WTC11 (cell line): ENCODE measurements at regions not wholly inside any gene's neighbourhood (a gene's known extent, or its start where the extent isn't known, plus 50 kb on each side); places are given as distances from the start of the nearest gene placed in this dataset.

Experiments
- ATAC-seq: fragments of 200-7000 bp; cut with Tn5 transposase; 2 replicates; pipeline ENCODE4 v1.10.0; 2021; ENCODE audit warnings: mild to moderate bottlenecking, moderate library complexity
- CTCF ChIA-PET: fragments of 300-600 bp; sonication (Branson Sonifier 250); formaldehyde crosslinking; loops from one replicate; lab custom pipeline; 2021; ENCODE audit warnings: antibody characterized with exemption; lab: Charles Lee
- POLR2A ChIA-PET: fragments of 350-600 bp; sonication (Branson Sonifier 250); formaldehyde crosslinking; loops from one replicate; lab custom pipeline; 2021; ENCODE audit warnings: antibody characterized with exemption; lab: Charles Lee
- DNase-seq: peaks from one replicate; pipeline ENCODE4 v3.0.0; 2021; ENCODE audit warnings: low spot score
- H3K27ac Mint-ChIP-seq: 2 replicates; pipeline ENCODE4 v1.8.0; 2021; ENCODE audit warnings: mixed read lengths
- H3K27me3 Mint-ChIP-seq: 2 replicates; pipeline ENCODE4 v1.8.0; 2021; ENCODE audit warnings: low read depth, mild to moderate bottlenecking, moderate library complexity, mixed read lengths
- H3K36me3 Mint-ChIP-seq: 2 replicates; pipeline ENCODE4 v1.8.0; 2021; ENCODE audit warnings: mixed read lengths
- H3K4me1 Mint-ChIP-seq: 2 replicates; pipeline ENCODE4 v1.8.0; 2022; ENCODE audit warnings: mixed read lengths
- H3K4me3 Mint-ChIP-seq: 2 replicates; pipeline ENCODE4 v1.8.0; 2021; ENCODE audit warnings: mild to moderate bottlenecking, moderate library complexity, mixed read lengths
- H3K9me3 Mint-ChIP-seq: 2 replicates; pipeline ENCODE4 v1.8.0; 2021; ENCODE audit warnings: mixed read lengths
- ARID4B ChIP-seq: sonication (generic); formaldehyde crosslinking; IDR thresholded peaks from 2 replicates; pipeline ENCODE4 v1.8.0; 2023; ENCODE audit warnings: missing genetic modification reagents, mild to moderate bottlenecking, borderline replicate concordance
- CREB1 ChIP-seq: sonication (generic); formaldehyde crosslinking; IDR thresholded peaks from 2 replicates; pipeline ENCODE4 v1.8.0; 2023; ENCODE audit warnings: mild to moderate bottlenecking, missing genetic modification reagents
- ESRRA ChIP-seq: sonication (generic); formaldehyde crosslinking; IDR thresholded peaks from 2 replicates; pipeline ENCODE4 v1.8.1; 2022; ENCODE audit warnings: mild to moderate bottlenecking, missing genetic modification reagents, borderline replicate concordance
- ETV6 ChIP-seq: sonication (generic); formaldehyde crosslinking; IDR thresholded peaks from 2 replicates; pipeline ENCODE4 v1.8.1; 2022; ENCODE audit warnings: mild to moderate bottlenecking, missing genetic modification reagents
- FOXK1 ChIP-seq: sonication (generic); formaldehyde crosslinking; IDR thresholded peaks from 2 replicates; pipeline ENCODE4 v1.8.0; 2022; ENCODE audit warnings: mild to moderate bottlenecking, moderate library complexity, missing genetic modification reagents
- IRF2 ChIP-seq: sonication (generic); formaldehyde crosslinking; IDR thresholded peaks from 2 replicates; pipeline ENCODE4 v1.8.0; 2022; ENCODE audit warnings: low read depth, missing genetic modification reagents, borderline replicate concordance
- NFATC4 ChIP-seq: fragments of 250-450 bp; sonication (Bioruptor Pico); IDR thresholded peaks from 2 replicates; pipeline ENCODE4 v1.9.0; 2021; ENCODE audit warnings: mild to moderate bottlenecking
- NR1H2 ChIP-seq: sonication (generic); formaldehyde crosslinking; IDR thresholded peaks from 2 replicates; pipeline ENCODE4 v1.9.0; 2021; ENCODE audit warnings: mild to moderate bottlenecking, moderate library complexity, missing genetic modification reagents
- PRRX2 ChIP-seq: fragments of 250-450 bp; sonication (Bioruptor Pico); IDR thresholded peaks from 2 replicates; pipeline ENCODE4 v1.8.0; 2021; ENCODE audit warnings: mild to moderate bottlenecking
- TEAD1 ChIP-seq: sonication (generic); formaldehyde crosslinking; IDR thresholded peaks from 2 replicates; pipeline ENCODE4 v1.8.0; 2022; ENCODE audit warnings: mild to moderate bottlenecking, missing genetic modification reagents
- TP53 ChIP-seq: sonication (generic); formaldehyde crosslinking; IDR thresholded peaks from 2 replicates; pipeline ENCODE4 v1.8.1; 2023; ENCODE audit warnings: mild to moderate bottlenecking, missing genetic modification reagents
- USF1 ChIP-seq: sonication (generic); formaldehyde crosslinking; IDR thresholded peaks from 2 replicates; pipeline ENCODE4 v1.8.0; 2022; ENCODE audit warnings: mild to moderate bottlenecking, missing genetic modification reagents
- ZBTB43 ChIP-seq: sonication (generic); formaldehyde crosslinking; IDR thresholded peaks from 2 replicates; pipeline ENCODE4 v1.8.1; 2023; ENCODE audit warnings: mild to moderate bottlenecking, missing genetic modification reagents
- ZNF138 ChIP-seq: sonication (generic); formaldehyde crosslinking; conservative IDR thresholded peaks from 2 replicates; pipeline ENCODE4 v1.8.1; 2022; ENCODE audit warnings: mild to moderate bottlenecking, moderate library complexity, missing genetic modification reagents
- ZNF232 ChIP-seq: sonication (generic); formaldehyde crosslinking; IDR thresholded peaks from 2 replicates; pipeline ENCODE4 v1.8.0; 2022; ENCODE audit warnings: mild to moderate bottlenecking, missing genetic modification reagents
- ZNF532 ChIP-seq: fragments of 250-450 bp; sonication (Bioruptor Pico); IDR thresholded peaks from 2 replicates; pipeline ENCODE4 v1.9.0; 2021; ENCODE audit warnings: mild to moderate bottlenecking, borderline replicate concordance
- ZNF671 ChIP-seq: fragments of 250-450 bp; sonication (Bioruptor Pico); IDR thresholded peaks from 2 replicates; pipeline ENCODE4 v1.8.0; 2021; ENCODE audit warnings: mild to moderate bottlenecking
- TF ChIP-seq, protein P1 (sequence below): fragments of 250-450 bp; sonication (Bioruptor Pico); IDR thresholded peaks from 2 replicates; pipeline ENCODE4 v2.1.2; 2022; ENCODE audit warnings: mild to moderate bottlenecking, moderate library complexity
- TF ChIP-seq, protein P2 (sequence below): sonication (generic); formaldehyde crosslinking; IDR thresholded peaks from 2 replicates; pipeline ENCODE4 v1.8.1; 2022; ENCODE audit warnings: low read depth, missing genetic modification reagents, borderline replicate concordance

DNA sequence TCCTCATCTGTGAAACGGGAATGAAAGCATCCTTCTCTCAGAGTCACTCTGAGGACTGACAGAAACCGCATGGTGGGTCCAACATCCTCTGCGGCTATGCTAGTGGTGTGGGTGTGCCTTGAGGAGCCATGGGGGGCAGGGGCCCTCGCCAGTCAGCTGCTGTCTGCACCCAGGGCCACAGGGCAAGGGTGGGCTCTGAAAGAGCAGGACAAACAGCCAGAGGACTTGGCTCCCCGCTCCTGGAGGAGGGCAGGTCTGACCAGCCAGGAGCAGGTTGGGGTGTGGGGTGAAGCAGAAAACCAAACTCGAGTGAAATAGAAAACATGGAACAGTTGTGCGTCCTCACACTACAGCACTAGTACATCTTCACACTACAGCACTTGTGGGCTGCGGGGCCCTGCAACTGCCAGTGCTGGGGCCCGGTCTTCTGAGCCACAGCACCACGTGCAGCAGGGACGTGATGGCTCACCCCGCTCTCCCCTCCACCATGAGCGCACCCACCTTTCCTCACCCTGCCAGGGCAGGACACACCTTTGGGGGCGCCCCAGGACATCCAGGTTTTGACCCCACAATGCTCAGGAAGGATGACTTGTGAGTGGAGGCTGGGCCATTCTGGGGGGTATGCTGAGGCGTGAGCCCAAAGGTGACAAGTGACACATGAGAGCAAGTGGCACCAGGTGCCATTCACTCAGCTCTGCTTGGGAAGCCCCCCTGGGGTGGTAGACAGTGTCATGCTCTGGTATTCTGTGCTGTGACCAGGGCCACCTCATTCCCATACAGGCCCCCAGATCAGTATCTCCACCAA lies 96.1 kb upstream of the RET start:
- Mint-ChIP-seq H3K27ac (no peak overlapping the region; the same call in 1 of the 2 replicates), H3K36me3 (no peaks in the 10 kb centered on the region)
- TF ChIP-seq ZNF232 (CRISPR knock-in tag) (no peak), FOXK1 (CRISPR knock-in tag) (no peak), ESRRA (CRISPR knock-in tag) (no peak), ZNF671 (CRISPR knock-in tag) (no peak), IRF2 (no peak), TP53 (CRISPR knock-in tag) (no peak), TEAD1 (no peak), ZNF532 (no peak), CREB1 (CRISPR knock-in tag) (no peak), ARID4B (CRISPR knock-in tag) (no peak), PRRX2 (CRISPR knock-in tag) (no peak), ZNF138 (CRISPR knock-in tag) (no peak), NR1H2 (CRISPR knock-in tag) (no peak), NFATC4 (no peak), USF1 (CRISPR knock-in tag) (no peak), ZBTB43 (CRISPR knock-in tag) (no peak), ETV6 (CRISPR knock-in tag) (no peak)
- TF ChIP-seq, protein P1, sequence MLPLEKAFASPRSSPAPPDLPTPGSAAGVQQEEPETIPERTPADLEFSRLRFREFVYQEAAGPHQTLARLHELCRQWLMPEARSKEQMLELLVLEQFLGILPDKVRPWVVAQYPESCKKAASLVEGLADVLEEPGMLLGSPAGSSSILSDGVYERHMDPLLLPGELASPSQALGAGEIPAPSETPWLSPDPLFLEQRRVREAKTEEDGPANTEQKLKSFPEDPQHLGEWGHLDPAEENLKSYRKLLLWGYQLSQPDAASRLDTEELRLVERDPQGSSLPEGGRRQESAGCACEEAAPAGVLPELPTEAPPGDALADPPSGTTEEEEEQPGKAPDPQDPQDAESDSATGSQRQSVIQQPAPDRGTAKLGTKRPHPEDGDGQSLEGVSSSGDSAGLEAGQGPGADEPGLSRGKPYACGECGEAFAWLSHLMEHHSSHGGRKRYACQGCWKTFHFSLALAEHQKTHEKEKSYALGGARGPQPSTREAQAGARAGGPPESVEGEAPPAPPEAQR (CRISPR knock-in tag), result no peak
- TF ChIP-seq, protein P2, sequence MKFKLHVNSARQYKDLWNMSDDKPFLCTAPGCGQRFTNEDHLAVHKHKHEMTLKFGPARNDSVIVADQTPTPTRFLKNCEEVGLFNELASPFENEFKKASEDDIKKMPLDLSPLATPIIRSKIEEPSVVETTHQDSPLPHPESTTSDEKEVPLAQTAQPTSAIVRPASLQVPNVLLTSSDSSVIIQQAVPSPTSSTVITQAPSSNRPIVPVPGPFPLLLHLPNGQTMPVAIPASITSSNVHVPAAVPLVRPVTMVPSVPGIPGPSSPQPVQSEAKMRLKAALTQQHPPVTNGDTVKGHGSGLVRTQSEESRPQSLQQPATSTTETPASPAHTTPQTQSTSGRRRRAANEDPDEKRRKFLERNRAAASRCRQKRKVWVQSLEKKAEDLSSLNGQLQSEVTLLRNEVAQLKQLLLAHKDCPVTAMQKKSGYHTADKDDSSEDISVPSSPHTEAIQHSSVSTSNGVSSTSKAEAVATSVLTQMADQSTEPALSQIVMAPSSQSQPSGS, result no peak
- TF ChIP-seq, all 79 proteins: peak for 0
- ATAC-seq, result no peak
- no peaks in the 10 kb centered on the region for H3K27me3 Mint-ChIP-seq
- DNase-seq, result no peak
- CTCF ChIA-PET, result interaction anchor here (1.0 kb wide), 1 partner anchor 98 kb away, joined by 4 read pairs; no protein-coding TSS in a partner anchor
- peaks cover 8% of the 10 kb centered on the region for H3K4me1 Mint-ChIP-seq
- H3K9me3 Mint-ChIP-seq, result no peaks in the 10 kb centered on the region
- no peak overlapping the region for H3K4me3 Mint-ChIP-seq
- POLR2A ChIA-PET, result no interaction called here
